ENCODE measurements at regions not wholly inside any gene's neighbourhood (a gene's known extent, or its start where the extent isn't known, plus 50 kb on each side); places are given as distances from the start of the nearest gene placed in this dataset.

GRCh38 chr2:122451040-122451439 lies 695.6 kb downstream of the TSN start:
- Histone ChIP-seq H3K4me1 (ENCODE audit: control insufficient read depth in 2 of 2, insufficient read depth in 2 of 2, low read length in 2 of 2) (no peaks in the 10 kb centered on the region), H3K9me3 (ENCODE audit: control insufficient read depth in 2 of 2, low read length in 2 of 2) (no peaks in the 10 kb centered on the region), H3K4me3 (ENCODE audit: low read length in 2 of 2) (no peak overlapping the region), H3K9ac (ENCODE audit: low read depth in 1 of 2, low read length in 2 of 2) (no peak overlapping the region), H3K27ac (ENCODE audit: low read depth in 2 of 2, low read length in 2 of 2) (no peak overlapping the region), H3K36me3 (ENCODE audit: control insufficient read depth in 2 of 2, insufficient read depth in 2 of 2, low read length in 2 of 2) (no peaks in the 10 kb centered on the region), H3K27me3 (ENCODE audit: control insufficient read depth in 2 of 2, insufficient read depth in 2 of 2, low read length in 2 of 2) (no peaks in the 10 kb centered on the region)

GRCh38 chr2:122451697-122452096 lies 696.2 kb downstream of the TSN start:
- Histone ChIP-seq H3K36me3 (ENCODE audit: control insufficient read depth in 2 of 2, insufficient read depth in 2 of 2, low read length in 2 of 2) (no peaks in the 10 kb centered on the region), H3K9ac (ENCODE audit: low read depth in 1 of 2, low read length in 2 of 2) (no peak overlapping the region), H3K4me3 (ENCODE audit: low read length in 2 of 2) (no peak overlapping the region), H3K4me1 (ENCODE audit: control insufficient read depth in 2 of 2, insufficient read depth in 2 of 2, low read length in 2 of 2) (no peaks in the 10 kb centered on the region), H3K27ac (ENCODE audit: low read depth in 2 of 2, low read length in 2 of 2) (no peak overlapping the region), H3K9me3 (ENCODE audit: control insufficient read depth in 2 of 2, low read length in 2 of 2) (no peaks in the 10 kb centered on the region), H3K27me3 (ENCODE audit: control insufficient read depth in 2 of 2, insufficient read depth in 2 of 2, low read length in 2 of 2) (no peaks in the 10 kb centered on the region)

GRCh38 chr2:122469147-122469546 lies 713.7 kb downstream of the TSN start:
- H3K36me3 ChIP-seq (ENCODE audit: control insufficient read depth in 2 of 2, insufficient read depth in 2 of 2, low read length in 2 of 2), result no peaks in the 10 kb centered on the region
- no peaks in the 10 kb centered on the region for H3K27me3 ChIP-seq (ENCODE audit: control insufficient read depth in 2 of 2, insufficient read depth in 2 of 2, low read length in 2 of 2)
- no peak overlapping the region for H3K9ac ChIP-seq (ENCODE audit: low read depth in 1 of 2, low read length in 2 of 2)
- no peaks in the 10 kb centered on the region for H3K9me3 ChIP-seq (ENCODE audit: control insufficient read depth in 2 of 2, low read length in 2 of 2)
- no peak overlapping the region for H3K4me3 ChIP-seq (ENCODE audit: low read length in 2 of 2)
- H3K4me1 ChIP-seq (ENCODE audit: control insufficient read depth in 2 of 2, insufficient read depth in 2 of 2, low read length in 2 of 2), result no peaks in the 10 kb centered on the region
- H3K27ac ChIP-seq (ENCODE audit: low read depth in 2 of 2, low read length in 2 of 2), result no peak overlapping the region

- Histone ChIP-seq H3K36me3 (ENCODE audit: control insufficient read depth in 2 of 2, insufficient read depth in 2 of 2, low read length in 2 of 2) (no peaks in the 10 kb centered on the region), H3K4me1 (ENCODE audit: control insufficient read depth in 2 of 2, insufficient read depth in 2 of 2, low read length in 2 of 2) (no peaks in the 10 kb centered on the region), H3K9ac (ENCODE audit: low read depth in 1 of 2, low read length in 2 of 2) (no peak overlapping the region), H3K27me3 (ENCODE audit: control insufficient read depth in 2 of 2, insufficient read depth in 2 of 2, low read length in 2 of 2) (no peaks in the 10 kb centered on the region), H3K4me3 (ENCODE audit: low read length in 2 of 2) (no peak overlapping the region), H3K27ac (ENCODE audit: low read depth in 2 of 2, low read length in 2 of 2) (no peak overlapping the region), H3K9me3 (ENCODE audit: control insufficient read depth in 2 of 2, low read length in 2 of 2) (no peaks in the 10 kb centered on the region)
Measured at GRCh38 chr2:122471753-122472152, 716.3 kb downstream of the TSN start.

- H3K4me1 ChIP-seq (ENCODE audit: control insufficient read depth in 2 of 2, insufficient read depth in 2 of 2, low read length in 2 of 2), result no peaks in the 10 kb centered on the region
- H3K27ac ChIP-seq (ENCODE audit: low read depth in 2 of 2, low read length in 2 of 2), result no peak overlapping the region
- no peaks in the 10 kb centered on the region for H3K9me3 ChIP-seq (ENCODE audit: control insufficient read depth in 2 of 2, low read length in 2 of 2)
- no peak overlapping the region for H3K4me3 ChIP-seq (ENCODE audit: low read length in 2 of 2)
- H3K36me3 ChIP-seq (ENCODE audit: control insufficient read depth in 2 of 2, insufficient read depth in 2 of 2, low read length in 2 of 2), result no peaks in the 10 kb centered on the region
- H3K9ac ChIP-seq (ENCODE audit: low read depth in 1 of 2, low read length in 2 of 2), result no peak overlapping the region
- no peaks in the 10 kb centered on the region for H3K27me3 ChIP-seq (ENCODE audit: control insufficient read depth in 2 of 2, insufficient read depth in 2 of 2, low read length in 2 of 2)
Measured at GRCh38 chr2:122478117-122478516, 722.7 kb downstream of the TSN start.

GRCh38 chr2:122478771-122479170 lies 723.3 kb downstream of the TSN start:
- no peak overlapping the region for H3K9ac ChIP-seq (ENCODE audit: low read depth in 1 of 2, low read length in 2 of 2)
- H3K27me3 ChIP-seq (ENCODE audit: control insufficient read depth in 2 of 2, insufficient read depth in 2 of 2, low read length in 2 of 2), result no peaks in the 10 kb centered on the region
- no peak overlapping the region for H3K4me3 ChIP-seq (ENCODE audit: low read length in 2 of 2)
- H3K36me3 ChIP-seq (ENCODE audit: control insufficient read depth in 2 of 2, insufficient read depth in 2 of 2, low read length in 2 of 2), result no peaks in the 10 kb centered on the region
- no peaks in the 10 kb centered on the region for H3K4me1 ChIP-seq (ENCODE audit: control insufficient read depth in 2 of 2, insufficient read depth in 2 of 2, low read length in 2 of 2)
- H3K27ac ChIP-seq (ENCODE audit: low read depth in 2 of 2, low read length in 2 of 2), result no peak overlapping the region
- no peaks in the 10 kb centered on the region for H3K9me3 ChIP-seq (ENCODE audit: control insufficient read depth in 2 of 2, low read length in 2 of 2)

GRCh38 chr2:122480501-122481243 lies 725.2 kb downstream of the TSN start:
- Histone ChIP-seq H3K36me3 (ENCODE audit: control insufficient read depth in 2 of 2, insufficient read depth in 2 of 2, low read length in 2 of 2) (no peaks in the 10 kb centered on the region), H3K9ac (ENCODE audit: low read depth in 1 of 2, low read length in 2 of 2) (no peak overlapping the region), H3K27me3 (ENCODE audit: control insufficient read depth in 2 of 2, insufficient read depth in 2 of 2, low read length in 2 of 2) (no peaks in the 10 kb centered on the region), H3K9me3 (ENCODE audit: control insufficient read depth in 2 of 2, low read length in 2 of 2) (no peaks in the 10 kb centered on the region), H3K4me3 (ENCODE audit: low read length in 2 of 2) (no peak overlapping the region), H3K4me1 (ENCODE audit: control insufficient read depth in 2 of 2, insufficient read depth in 2 of 2, low read length in 2 of 2) (no peaks in the 10 kb centered on the region), H3K27ac (ENCODE audit: low read depth in 2 of 2, low read length in 2 of 2) (no peak overlapping the region)

GRCh38 chr2:122481244-122481622 lies 725.8 kb downstream of the TSN start:
- Histone ChIP-seq H3K27me3 (ENCODE audit: control insufficient read depth in 2 of 2, insufficient read depth in 2 of 2, low read length in 2 of 2) (no peaks in the 10 kb centered on the region), H3K9ac (ENCODE audit: low read depth in 1 of 2, low read length in 2 of 2) (no peak overlapping the region), H3K9me3 (ENCODE audit: control insufficient read depth in 2 of 2, low read length in 2 of 2) (no peaks in the 10 kb centered on the region), H3K4me3 (ENCODE audit: low read length in 2 of 2) (no peak overlapping the region), H3K4me1 (ENCODE audit: control insufficient read depth in 2 of 2, insufficient read depth in 2 of 2, low read length in 2 of 2) (no peaks in the 10 kb centered on the region), H3K27ac (ENCODE audit: low read depth in 2 of 2, low read length in 2 of 2) (no peak overlapping the region), H3K36me3 (ENCODE audit: control insufficient read depth in 2 of 2, insufficient read depth in 2 of 2, low read length in 2 of 2) (no peaks in the 10 kb centered on the region)

GRCh38 chr2:122481717-122482116 lies 726.3 kb downstream of the TSN start:
- no peaks in the 10 kb centered on the region for H3K27me3 ChIP-seq (ENCODE audit: control insufficient read depth in 2 of 2, insufficient read depth in 2 of 2, low read length in 2 of 2)
- no peak overlapping the region for H3K9ac ChIP-seq (ENCODE audit: low read depth in 1 of 2, low read length in 2 of 2)
- H3K27ac ChIP-seq (ENCODE audit: low read depth in 2 of 2, low read length in 2 of 2), result no peak overlapping the region
- no peaks in the 10 kb centered on the region for H3K4me1 ChIP-seq (ENCODE audit: control insufficient read depth in 2 of 2, insufficient read depth in 2 of 2, low read length in 2 of 2)
- H3K4me3 ChIP-seq (ENCODE audit: low read length in 2 of 2), result no peak overlapping the region
- H3K36me3 ChIP-seq (ENCODE audit: control insufficient read depth in 2 of 2, insufficient read depth in 2 of 2, low read length in 2 of 2), result no peaks in the 10 kb centered on the region
- H3K9me3 ChIP-seq (ENCODE audit: control insufficient read depth in 2 of 2, low read length in 2 of 2), result no peaks in the 10 kb centered on the region

GRCh38 chr2:122486086-122486485 lies 730.6 kb downstream of the TSN start:
- no peak overlapping the region for H3K27ac ChIP-seq (ENCODE audit: low read depth in 2 of 2, low read length in 2 of 2)
- no peak overlapping the region for H3K4me3 ChIP-seq (ENCODE audit: low read length in 2 of 2)
- no peaks in the 10 kb centered on the region for H3K9me3 ChIP-seq (ENCODE audit: control insufficient read depth in 2 of 2, low read length in 2 of 2)
- H3K4me1 ChIP-seq (ENCODE audit: control insufficient read depth in 2 of 2, insufficient read depth in 2 of 2, low read length in 2 of 2), result no peaks in the 10 kb centered on the region
- no peaks in the 10 kb centered on the region for H3K27me3 ChIP-seq (ENCODE audit: control insufficient read depth in 2 of 2, insufficient read depth in 2 of 2, low read length in 2 of 2)
- no peaks in the 10 kb centered on the region for H3K36me3 ChIP-seq (ENCODE audit: control insufficient read depth in 2 of 2, insufficient read depth in 2 of 2, low read length in 2 of 2)
- no peak overlapping the region for H3K9ac ChIP-seq (ENCODE audit: low read depth in 1 of 2, low read length in 2 of 2)
